IPS-15b (cell line): ENCODE measurements at regions not wholly inside any gene's neighbourhood (a gene's known extent, or its start where the extent isn't known, plus 50 kb on each side); places are given as distances from the start of the nearest gene placed in this dataset.
"Not testable (repeated sequence)": the region's sequence is repeated elsewhere in the genome, so short reads cannot be mapped to it uniquely, and the experiment has no call there.

Experiments used
- H3K27me3 ChIP-seq: one replicate; pipeline ENCODE4 v1.6.1; 2013; ENCODE audit warnings: low read length; ENCODE audit not compliant: control insufficient read depth, insufficient read depth
- H3K36me3 ChIP-seq: one replicate; pipeline ENCODE4 v1.6.1; 2013; ENCODE audit warnings: low read length; ENCODE audit not compliant: control insufficient read depth, insufficient read depth
- H3K4me1 ChIP-seq: one replicate; pipeline ENCODE4 v1.6.1; 2013; ENCODE audit warnings: mild to moderate bottlenecking, low read length; ENCODE audit not compliant: control insufficient read depth, insufficient read depth
- H3K4me3 ChIP-seq: one replicate; pipeline ENCODE4 v1.5.1; 2013; ENCODE audit warnings: low read depth, low read length
- H3K9ac ChIP-seq: one replicate; pipeline ENCODE4 v1.6.1; 2013; ENCODE audit warnings: low read depth, mild to moderate bottlenecking, low read length
- H3K9me3 ChIP-seq: one replicate; pipeline ENCODE4 v1.6.1; 2013; ENCODE audit warnings: mild to moderate bottlenecking, low read length; ENCODE audit not compliant: control insufficient read depth, insufficient read depth

- peaks cover 3% of the 10 kb centered on the region for H3K36me3 ChIP-seq
- H3K4me3 ChIP-seq = no peak overlapping the region
- H3K9me3 ChIP-seq = no peaks in the 10 kb centered on the region
- peaks cover 13% of the 10 kb centered on the region for H3K4me1 ChIP-seq
- no peak overlapping the region for H3K9ac ChIP-seq
- peaks cover 2% of the 10 kb centered on the region for H3K27me3 ChIP-seq
Observed at GRCh38 chr4:3373468-3373867, 68.3 kb upstream of the HGFAC start.

DNA sequence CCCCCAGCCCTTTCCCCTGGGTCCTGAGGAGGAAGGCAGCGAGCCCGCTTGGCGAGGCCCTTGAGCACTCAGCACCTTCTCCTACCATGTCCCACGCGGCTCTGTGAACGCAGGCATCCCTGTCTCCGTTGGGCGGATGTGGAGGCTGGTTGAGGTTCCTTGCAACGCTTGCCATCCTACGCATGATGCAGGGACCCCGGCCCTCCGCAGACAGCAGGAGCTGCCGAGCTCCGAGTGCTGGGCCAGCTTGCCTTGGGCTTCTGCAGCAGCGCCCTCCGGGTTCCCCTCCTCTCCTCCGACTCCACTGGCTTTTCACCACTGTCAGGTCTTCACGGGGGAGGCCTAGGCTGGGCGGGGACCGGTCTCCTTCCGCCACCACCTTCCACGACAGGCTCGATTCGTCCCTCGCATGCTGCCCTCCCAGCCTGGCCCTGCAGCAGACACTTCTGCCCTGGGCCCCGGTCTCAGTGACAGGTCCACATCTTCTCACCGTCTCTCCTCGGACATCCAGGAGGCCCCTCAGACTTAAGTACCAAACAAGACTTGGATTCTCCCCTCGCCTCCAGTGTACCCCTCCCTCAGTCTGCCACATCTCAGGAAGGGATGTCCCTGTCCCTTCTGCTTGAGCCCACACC lies 67.6 kb upstream of the HGFAC start:
- Histone ChIP-seq H3K4me3 (no peak overlapping the region), H3K36me3 (peaks cover 3% of the 10 kb centered on the region), H3K9ac (no peak overlapping the region), H3K4me1 (peaks cover 12% of the 10 kb centered on the region), H3K9me3 (no peaks in the 10 kb centered on the region), H3K27me3 (peaks cover 2% of the 10 kb centered on the region)

- H3K36me3 ChIP-seq = peaks cover 3% of the 10 kb centered on the region
- no peaks in the 10 kb centered on the region for H3K9me3 ChIP-seq
- peaks cover 2% of the 10 kb centered on the region for H3K27me3 ChIP-seq
- no peak overlapping the region for H3K4me3 ChIP-seq
- no peak overlapping the region for H3K9ac ChIP-seq
- H3K4me1 ChIP-seq = peaks cover 9% of the 10 kb centered on the region
Observed at GRCh38 chr4:3374667-3375066, 67.1 kb upstream of the HGFAC start.

- peaks cover 3% of the 10 kb centered on the region for H3K9me3 ChIP-seq
- H3K36me3 ChIP-seq = peaks cover 3% of the 10 kb centered on the region
- H3K27me3 ChIP-seq = peaks cover 2% of the 10 kb centered on the region
- H3K9ac ChIP-seq = no peak overlapping the region
- H3K4me3 ChIP-seq = no peak overlapping the region
- H3K4me1 ChIP-seq = peaks cover 9% of the 10 kb centered on the region
Observed at GRCh38 chr4:3375688-3376087, 66.1 kb upstream of the HGFAC start.

DNA sequence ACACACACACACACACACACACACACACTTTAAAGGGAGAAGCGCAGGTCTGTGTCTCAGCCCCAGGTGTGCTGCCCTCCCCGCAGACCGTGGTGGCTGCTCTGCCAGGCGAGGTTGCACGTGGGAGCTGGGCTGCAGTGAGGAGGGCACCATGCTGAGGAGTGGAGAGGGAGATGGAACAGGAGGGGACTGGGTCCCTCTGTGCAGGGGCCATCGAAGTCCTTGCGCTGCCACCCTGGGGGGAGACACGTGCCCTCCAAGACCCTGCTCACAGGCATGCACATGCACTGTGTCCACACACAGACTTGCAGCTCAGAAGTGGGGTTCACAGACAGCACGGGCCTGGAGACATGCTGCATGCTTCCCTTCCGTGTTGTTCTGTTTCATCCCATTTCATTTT lies 65.5 kb upstream of the HGFAC start:
- H3K9me3 ChIP-seq = peaks cover 5% of the 10 kb centered on the region
- peaks cover 1% of the 10 kb centered on the region for H3K27me3 ChIP-seq

GRCh38 chr4:3377557-3377956 lies 64.2 kb upstream of the HGFAC start:
- peaks cover 5% of the 10 kb centered on the region for H3K9me3 ChIP-seq
- no peak overlapping the region for H3K9ac ChIP-seq
- peaks cover 3% of the 10 kb centered on the region for H3K36me3 ChIP-seq
- no peaks in the 10 kb centered on the region for H3K4me1 ChIP-seq
- H3K27me3 ChIP-seq = no peaks in the 10 kb centered on the region
- no peak overlapping the region for H3K4me3 ChIP-seq

More for the DNA sequence above, 65.5 kb upstream of the HGFAC start:
- H3K9ac ChIP-seq = no peak overlapping the region
- H3K36me3 ChIP-seq = peaks cover 3% of the 10 kb centered on the region
- no peak overlapping the region for H3K4me3 ChIP-seq
- peaks cover 7% of the 10 kb centered on the region for H3K4me1 ChIP-seq

GRCh38 chr4:3380336-3380735 lies 61.4 kb upstream of the HGFAC start:
- H3K27me3 ChIP-seq, H3K36me3 ChIP-seq, H3K4me3 ChIP-seq, H3K4me1 ChIP-seq, H3K9me3 ChIP-seq, H3K9ac ChIP-seq: not testable (repeated sequence)

DNA sequence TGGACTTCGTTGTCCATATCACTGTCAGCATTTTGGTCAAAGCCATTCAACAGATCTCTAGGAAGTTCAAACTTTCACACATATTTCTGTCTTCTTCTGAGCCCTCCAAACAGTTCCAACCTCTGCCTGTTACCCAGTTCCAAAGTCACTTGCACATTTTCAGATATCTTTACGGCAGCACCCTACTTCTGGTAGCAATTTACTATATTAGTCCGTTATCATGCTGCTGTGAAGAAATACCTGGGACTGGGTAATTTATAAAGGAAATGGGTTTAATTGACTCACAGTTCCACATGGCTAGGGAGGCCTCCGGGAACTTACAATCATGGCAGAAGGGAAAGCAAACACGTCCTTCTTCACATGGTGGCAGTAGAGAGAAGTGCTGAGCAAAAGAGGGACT lies 60.6 kb upstream of the HGFAC start:
- not testable (repeated sequence) for H3K4me1 ChIP-seq, H3K4me3 ChIP-seq, H3K36me3 ChIP-seq, H3K9ac ChIP-seq, H3K9me3 ChIP-seq, H3K27me3 ChIP-seq

GRCh38 chr4:3382251-3382650 lies 59.5 kb upstream of the HGFAC start:
- H3K27me3 ChIP-seq = no peaks in the 10 kb centered on the region

DNA sequence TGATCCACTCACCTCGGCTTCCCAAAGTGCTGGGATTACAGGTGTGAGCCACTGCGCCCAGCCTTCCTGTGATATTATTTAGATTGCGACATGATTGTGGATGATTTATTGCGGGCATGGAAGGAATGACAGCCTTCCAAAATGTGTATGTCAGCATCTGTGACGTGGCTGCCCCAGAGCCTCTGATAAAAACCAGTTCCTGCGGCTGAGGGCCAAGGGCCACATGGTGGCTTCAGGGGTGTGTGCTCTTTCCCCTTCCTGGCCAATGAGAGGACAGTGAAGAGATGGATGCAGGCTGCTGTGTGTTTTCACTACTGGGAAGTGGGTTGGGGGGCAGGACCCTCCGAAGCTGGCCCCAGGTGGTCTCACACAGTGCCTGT lies 57.4 kb upstream of the HGFAC start:
- Histone ChIP-seq H3K36me3 (no peaks in the 10 kb centered on the region), H3K9ac (no peak overlapping the region)

More at GRCh38 chr4:3382251-3382650, 59.5 kb upstream of the HGFAC start:
- Histone ChIP-seq H3K4me1 (no peaks in the 10 kb centered on the region), H3K4me3 (no peak overlapping the region), H3K9ac (no peak overlapping the region), H3K36me3 (no peaks in the 10 kb centered on the region), H3K9me3 (peaks cover 5% of the 10 kb centered on the region)

GRCh38 chr4:3384771-3385710 lies 56.7 kb upstream of the HGFAC start:
- peaks cover 9% of the 10 kb centered on the region for H3K4me1 ChIP-seq
- peaks cover 5% of the 10 kb centered on the region for H3K9me3 ChIP-seq
- no peaks in the 10 kb centered on the region for H3K27me3 ChIP-seq
- no peaks in the 10 kb centered on the region for H3K36me3 ChIP-seq
- no peak overlapping the region for H3K9ac ChIP-seq
- H3K4me3 ChIP-seq = no peak overlapping the region

More for the DNA sequence above, 57.4 kb upstream of the HGFAC start:
- Histone ChIP-seq H3K4me3 (no peak overlapping the region), H3K27me3 (no peaks in the 10 kb centered on the region), H3K4me1 (peaks cover 8% of the 10 kb centered on the region), H3K9me3 (peaks cover 5% of the 10 kb centered on the region)
